H9 (cell line): ENCODE measurements at regions not wholly inside any gene's neighbourhood (a gene's known extent, or its start where the extent isn't known, plus 50 kb on each side); places are given as distances from the start of the nearest gene placed in this dataset.

ENCODE experiments used
- DNase-seq: peaks from one replicate; pipeline ENCODE4 v3.0.0-alpha.2; 2017
- H2AFZ ChIP-seq: one replicate; pipeline ENCODE4 v1.6.1; 2013; ENCODE audit warnings: mild to moderate bottlenecking, low read length, control low read depth, moderate library complexity
- H2AK5ac ChIP-seq: 2 replicates; pipeline ENCODE4 v1.6.1; 2013; ENCODE audit warnings: low read length, control low read depth, mixed read lengths; ENCODE audit not compliant: insufficient read length
- H2BK120ac ChIP-seq: one replicate; pipeline ENCODE4 v1.6.1; 2013; ENCODE audit warnings: low read depth, mild to moderate bottlenecking, low read length, control low read depth, inconsistent platforms; ENCODE audit not compliant: poor library complexity, severe bottlenecking
- H2BK12ac ChIP-seq: 2 replicates; pipeline ENCODE4 v1.6.1; 2013; ENCODE audit warnings: low read length, control low read depth, mixed read lengths, low read depth; ENCODE audit not compliant: insufficient read length
- H2BK15ac ChIP-seq: 2 replicates; pipeline ENCODE4 v1.6.1; 2013; ENCODE audit warnings: low read depth, low read length, control low read depth
- H2BK20ac ChIP-seq: one replicate; pipeline ENCODE4 v1.6.1; 2013; ENCODE audit warnings: low read depth, mild to moderate bottlenecking, low read length, control low read depth, inconsistent platforms; ENCODE audit not compliant: poor library complexity, severe bottlenecking
- H2BK5ac ChIP-seq: 2 replicates; pipeline ENCODE4 v1.6.1; 2013; ENCODE audit warnings: low read length, control low read depth, mixed read lengths; ENCODE audit not compliant: insufficient read length
- H3K14ac ChIP-seq: 2 replicates; pipeline ENCODE4 v1.6.1; 2013; ENCODE audit warnings: low read length, control low read depth; ENCODE audit not compliant: insufficient read depth
- H3K18ac ChIP-seq: 2 replicates; pipeline ENCODE4 v1.6.1; 2013; ENCODE audit warnings: low read depth, mild to moderate bottlenecking, mixed read lengths, low read length, control low read depth; ENCODE audit not compliant: insufficient read length
- H3K23ac ChIP-seq: 2 replicates; pipeline ENCODE4 v1.6.1; 2013; ENCODE audit warnings: low read length, control low read depth, mixed read lengths, low read depth; ENCODE audit not compliant: insufficient read length
- H3K23me2 ChIP-seq: 2 replicates; pipeline ENCODE4 v1.6.1; 2013; ENCODE audit warnings: low read depth, mild to moderate bottlenecking, mixed read lengths, low read length, control low read depth; ENCODE audit not compliant: insufficient read length, poor library complexity, severe bottlenecking
- H3K27ac ChIP-seq: 2 replicates; pipeline ENCODE4 v1.5.1; 2013; ENCODE audit warnings: low read length, control low read depth, mixed read lengths, low read depth; ENCODE audit not compliant: insufficient read length
- H3K27me3 ChIP-seq: 2 replicates; pipeline ENCODE4 v1.6.1; 2013; ENCODE audit warnings: low read length, control low read depth, inconsistent platforms; ENCODE audit not compliant: insufficient read depth
- H3K4ac ChIP-seq: 2 replicates; pipeline ENCODE4 v1.6.1; 2013; ENCODE audit warnings: low read depth, mild to moderate bottlenecking, control low read depth, inconsistent platforms, low read length, moderate library complexity
- H3K4me1 ChIP-seq: 2 replicates; pipeline ENCODE4 v1.6.1; 2013; ENCODE audit warnings: low read length, control low read depth, inconsistent platforms; ENCODE audit not compliant: insufficient read depth
- H3K4me2 ChIP-seq: 2 replicates; pipeline ENCODE4 v1.6.1; 2013; ENCODE audit warnings: low read length, control low read depth, mixed read lengths; ENCODE audit not compliant: insufficient read length, insufficient read depth
- H3K56ac ChIP-seq: 2 replicates; pipeline ENCODE4 v1.6.1; 2013; ENCODE audit warnings: low read depth, mild to moderate bottlenecking, mixed read lengths, low read length, control low read depth; ENCODE audit not compliant: insufficient read length
- H3K79me1 ChIP-seq: 2 replicates; pipeline ENCODE4 v1.6.1; 2013; ENCODE audit warnings: low read depth, mild to moderate bottlenecking, moderate library complexity, low read length, control low read depth, inconsistent platforms; ENCODE audit not compliant: insufficient read depth, poor library complexity, severe bottlenecking
- H3K79me2 ChIP-seq: 2 replicates; pipeline ENCODE4 v1.6.1; 2013; ENCODE audit warnings: low read length, control low read depth, inconsistent platforms; ENCODE audit not compliant: insufficient read depth
- H3K9ac ChIP-seq: 2 replicates; pipeline ENCODE4 v1.6.1; 2013; ENCODE audit warnings: low read length, control low read depth, mixed read lengths; ENCODE audit not compliant: insufficient read length; ENCODE audit errors: extremely low read depth
- H3K9me3 ChIP-seq: one replicate; pipeline ENCODE4 v1.6.1; 2013; ENCODE audit warnings: low read depth, low read length, inconsistent platforms; ENCODE audit not compliant: control insufficient read depth
- H3T11ph ChIP-seq: one replicate; pipeline ENCODE4 v1.6.1; 2013; ENCODE audit warnings: mild to moderate bottlenecking, low read length, control low read depth, inconsistent platforms
- H4K20me1 ChIP-seq: one replicate; pipeline ENCODE4 v1.6.1; 2013; ENCODE audit not compliant: control insufficient read depth, insufficient read length, insufficient read depth
- H4K5ac ChIP-seq: 2 replicates; pipeline ENCODE4 v1.6.1; 2013; ENCODE audit warnings: low read depth, mild to moderate bottlenecking, mixed read lengths, low read length, control low read depth; ENCODE audit not compliant: insufficient read length
- H4K8ac ChIP-seq: replicated peaks from 2 replicates; pipeline ENCODE4 v1.6.1; 2013; ENCODE audit warnings: low read length, control low read depth, mixed read lengths, low read depth; ENCODE audit not compliant: insufficient read length
- H4K91ac ChIP-seq: 2 replicates; pipeline ENCODE4 v1.6.1; 2013; ENCODE audit warnings: low read depth, mild to moderate bottlenecking, moderate library complexity, mixed read lengths, low read length, control low read depth; ENCODE audit not compliant: insufficient read length
- H3K27ac Mint-ChIP-seq, 3 experiments: 2 replicates in 2 of 3; 3 replicates in 1 of 3; pipeline ENCODE4 v1.8.0; 2020 to 2021; ENCODE audit warnings: mixed read lengths in 3 of 3, mild to moderate bottlenecking in 1 of 3, moderate library complexity in 1 of 3
- H3K27me3 Mint-ChIP-seq: 2 replicates; pipeline ENCODE4 v1.8.0; 2021; ENCODE audit warnings: low read depth, mild to moderate bottlenecking, moderate library complexity, mixed read lengths
- H3K36me3 Mint-ChIP-seq, 3 experiments: 2 replicates in 2 of 3; 3 replicates in 1 of 3; pipeline ENCODE4 v1.8.0; 2020 to 2021; ENCODE audit warnings: low read depth in 3 of 3, mixed read lengths in 3 of 3; ENCODE audit not compliant: insufficient read depth in 1 of 3
- H3K4me1 Mint-ChIP-seq, 2 experiments: 2 replicates each; pipeline ENCODE4 v1.8.0; 2020; ENCODE audit warnings: mixed read lengths in 2 of 2
- H3K4me3 Mint-ChIP-seq, 2 experiments: 2 replicates in 1 of 2; 3 replicates in 1 of 2; pipeline ENCODE4 v1.8.0; 2020 to 2021; ENCODE audit warnings: mild to moderate bottlenecking in 2 of 2, mixed read lengths in 2 of 2, moderate library complexity in 1 of 2
- H3K9me3 Mint-ChIP-seq, 2 experiments: 2 replicates in 1 of 2; 3 replicates in 1 of 2; pipeline ENCODE4 v1.8.0; 2020; ENCODE audit warnings: mild to moderate bottlenecking in 2 of 2, mixed read lengths in 2 of 2, moderate library complexity in 1 of 2
- CTCF ChIP-seq: fragments of 200-600 bp; sonication (generic); conservative IDR thresholded peaks from 3 replicates; pipeline ENCODE4 v1.8.0; 2021; ENCODE audit warnings: antibody characterized with exemption, mild to moderate bottlenecking
- WGBS: extraction: QIAGEN DNeasy Blood & Tissue Kit; methylation state at CpG from one replicate; pipeline ENCODE4 v1.1.7; 2013; ENCODE audit warnings: missing lambda C conversion rate, low lambda C conversion rate, mixed read lengths; ENCODE audit not compliant: insufficient read length; ENCODE audit errors: extremely low coverage; 5-methylcytosine and 5-hydroxymethylcytosine counted together

- TF ChIP-seq CTCF = no peak
- WGBS = no CpG with 5 or more reads among the region's 3 CpGs
- H4K91ac ChIP-seq = no peak overlapping the region
These were observed 224.9 kb upstream of the PCDH7 start for GRCh38 chr4:30495251-30495650.

More at GRCh38 chr4:30495251-30495650, 224.9 kb upstream of the PCDH7 start:
- no peaks in the 10 kb centered on the region for H3K79me2 ChIP-seq
- H4K20me1 ChIP-seq = no peaks in the 10 kb centered on the region
- no peak overlapping the region for H3K14ac ChIP-seq
- H3K18ac ChIP-seq = no peak overlapping the region
- H2AK5ac ChIP-seq = no peak overlapping the region
- H3K9ac ChIP-seq = no peak overlapping the region
- no peaks in the 10 kb centered on the region for H3K4me1 ChIP-seq
- no peaks in the 10 kb centered on the region for H3K9me3 ChIP-seq
- no peaks in the 10 kb centered on the region for H3K79me1 ChIP-seq
- no peaks in the 10 kb centered on the region for H3K27me3 ChIP-seq
- no peak overlapping the region for H2BK20ac ChIP-seq
- no peak overlapping the region for H4K5ac ChIP-seq
- no peak overlapping the region for H3K56ac ChIP-seq
- no peaks in the 10 kb centered on the region for H3K36me3 Mint-ChIP-seq
- no peak overlapping the region for H2BK15ac ChIP-seq
- H3K4me2 ChIP-seq = no peak overlapping the region
- no peak overlapping the region for H3K23ac ChIP-seq
- no peaks in the 10 kb centered on the region for H3K23me2 ChIP-seq
- H3K4me3 Mint-ChIP-seq = no peak overlapping the region
- no peaks in the 10 kb centered on the region for H3K4me1 Mint-ChIP-seq
- no peak for DNase-seq
- H4K8ac ChIP-seq = no peak overlapping the region
- H3K4ac ChIP-seq = no peak overlapping the region
- H3K27ac Mint-ChIP-seq = no peak overlapping the region
- no peaks in the 10 kb centered on the region for H3K27me3 Mint-ChIP-seq
- H3K27ac ChIP-seq = no peak overlapping the region
- no peak overlapping the region for H2BK12ac ChIP-seq
- no peak overlapping the region for H2BK5ac ChIP-seq
- H2BK120ac ChIP-seq = no peak overlapping the region
- H2AFZ ChIP-seq = no peak overlapping the region
- no peaks in the 10 kb centered on the region; a peak in 1 of 5 replicates for H3K9me3 Mint-ChIP-seq
- no peak overlapping the region for H3T11ph ChIP-seq
